ENCODE measurements at regions not wholly inside any gene's neighbourhood (a gene's known extent, or its start where the extent isn't known, plus 50 kb on each side); places are given as distances from the start of the nearest gene placed in this dataset.

GRCh38 chr15:47932261-47932660 lies 188.5 kb upstream of the SLC24A5 start:
- TF ChIP-seq PATZ1 (CRISPR knock-in tag; IDR thresholded peaks at IDR 0.05; ENCODE audit: borderline replicate concordance) (no peak), ZFP30 (CRISPR knock-in tag; IDR thresholded peaks at IDR 0.05) (no peak), CREB5 (CRISPR knock-in tag; IDR thresholded peaks at IDR 0.05; ENCODE audit: low read depth) (no peak), ZFP3 (CRISPR knock-in tag; IDR thresholded peaks at IDR 0.05) (no peak), TSHZ2 (CRISPR knock-in tag; IDR thresholded peaks at IDR 0.05) (no peak), ZNF565 (CRISPR knock-in tag; conservative IDR thresholded peaks at IDR 0.05; ENCODE audit: low read depth) (no peak)

Data from SK-N-SH treated with all-trans-retinoic acid at 6 μM for 48 hours (cell line).